KMS-11 (cell line): ENCODE measurements at regions not wholly inside any gene's neighbourhood (a gene's known extent, or its start where the extent isn't known, plus 50 kb on each side); places are given as distances from the start of the nearest gene placed in this dataset.

Experiments used
- H2AFZ ChIP-seq: fragments of 200-600 bp; sonication (generic); 2 replicates; pipeline ENCODE4 v1.6.1; 2016; ENCODE audit warnings: antibody characterized with exemption, mixed run types, low read depth
- H3K27ac ChIP-seq: fragments of 200-600 bp; sonication (generic); 2 replicates; pipeline ENCODE4 v1.6.1; 2016; ENCODE audit warnings: mild to moderate bottlenecking, mixed run types
- H3K27me3 ChIP-seq: fragments of 200-600 bp; sonication (generic); 2 replicates; pipeline ENCODE4 v1.6.1; 2017; ENCODE audit warnings: mild to moderate bottlenecking, low read depth, mixed run types, moderate library complexity; ENCODE audit not compliant: insufficient read depth
- H3K36me3 ChIP-seq: fragments of 200-600 bp; sonication (generic); 2 replicates; pipeline ENCODE4 v1.6.1; 2017; ENCODE audit warnings: mild to moderate bottlenecking, mixed run types; ENCODE audit not compliant: insufficient read depth
- H3K4me1 ChIP-seq: fragments of 200-600 bp; sonication (generic); 2 replicates; pipeline ENCODE4 v1.6.1; 2016; ENCODE audit warnings: mild to moderate bottlenecking, low read depth, mixed run types; ENCODE audit not compliant: poor library complexity, severe bottlenecking
- H3K4me2 ChIP-seq: fragments of 200-600 bp; sonication (generic); 2 replicates; pipeline ENCODE4 v1.7.0; 2016; ENCODE audit warnings: mild to moderate bottlenecking, mixed run types
- H3K4me3 ChIP-seq: fragments of 200-600 bp; sonication (generic); IDR thresholded peaks from 2 replicates; pipeline ENCODE4 v1.6.1; 2017; ENCODE audit warnings: low read depth, low read length, mixed read lengths; ENCODE audit not compliant: insufficient read depth
- H3K79me2 ChIP-seq: fragments of 200-600 bp; sonication (generic); 2 replicates; pipeline ENCODE4 v1.6.1; 2016; ENCODE audit warnings: low read depth, mixed run types; ENCODE audit not compliant: insufficient read depth
- H3K9ac ChIP-seq: fragments of 200-600 bp; sonication (generic); 2 replicates; pipeline ENCODE4 v1.6.1; 2016; ENCODE audit warnings: mild to moderate bottlenecking, mixed run types
- H4K20me1 ChIP-seq: fragments of 200-600 bp; sonication (generic); 2 replicates; pipeline ENCODE4 v1.6.1; 2016; ENCODE audit warnings: mild to moderate bottlenecking, mixed run types; ENCODE audit not compliant: insufficient read depth
- CTCF ChIP-seq: fragments of 200-600 bp; sonication (generic); conservative IDR thresholded peaks from 2 replicates; pipeline ENCODE4 v1.6.1; 2017; ENCODE audit warnings: low read depth, mild to moderate bottlenecking, antibody characterized with exemption, low read length, moderate library complexity, mixed read lengths

- TF ChIP-seq CTCF, result no peak
- Histone ChIP-seq H3K36me3 (no peaks in the 10 kb centered on the region), H3K27me3 (no peaks in the 10 kb centered on the region), H3K27ac (no peak overlapping the region), H2AFZ (no peak overlapping the region), H3K4me2 (no peak overlapping the region), H3K4me1 (no peaks in the 10 kb centered on the region), H3K4me3 (no peak overlapping the region), H4K20me1 (no peaks in the 10 kb centered on the region), H3K9ac (no peak overlapping the region), H3K79me2 (no peaks in the 10 kb centered on the region)
Observed at GRCh38 chr6:159513914-159514313, 179.1 kb downstream of the SOD2 start.

GRCh38 chr6:159513074-159513720, 179.8 kb downstream of the SOD2 start:
- no peak overlapping the region for H3K4me2 ChIP-seq
- H2AFZ ChIP-seq, result no peak overlapping the region

GRCh38 chr6:159512571-159512970, 180.5 kb downstream of the SOD2 start:
- H3K27me3 ChIP-seq, result no peaks in the 10 kb centered on the region
- TF ChIP-seq CTCF, result no peak
- no peaks in the 10 kb centered on the region for H3K4me1 ChIP-seq
- no peak overlapping the region for H3K4me3 ChIP-seq
- no peak overlapping the region for H3K9ac ChIP-seq
- H3K4me2 ChIP-seq, result no peak overlapping the region
- H2AFZ ChIP-seq, result no peak overlapping the region
- no peaks in the 10 kb centered on the region for H4K20me1 ChIP-seq
- H3K79me2 ChIP-seq, result no peaks in the 10 kb centered on the region
- H3K36me3 ChIP-seq, result no peaks in the 10 kb centered on the region
- no peak overlapping the region for H3K27ac ChIP-seq

More at GRCh38 chr6:159513074-159513720, 179.8 kb downstream of the SOD2 start:
- Histone ChIP-seq H3K4me1 (no peaks in the 10 kb centered on the region), H3K9ac (no peak overlapping the region), H3K36me3 (no peaks in the 10 kb centered on the region), H3K27me3 (no peaks in the 10 kb centered on the region), H3K27ac (no peak overlapping the region), H3K79me2 (no peaks in the 10 kb centered on the region), H3K4me3 (no peak overlapping the region), H4K20me1 (no peaks in the 10 kb centered on the region)
- no peak for TF ChIP-seq CTCF

- Histone ChIP-seq H4K20me1 (no peaks in the 10 kb centered on the region), H3K79me2 (no peaks in the 10 kb centered on the region), H3K4me2 (no peak overlapping the region), H3K9ac (no peak overlapping the region), H3K27ac (no peak overlapping the region), H2AFZ (no peak overlapping the region), H3K4me3 (no peak overlapping the region), H3K36me3 (no peaks in the 10 kb centered on the region), H3K4me1 (no peaks in the 10 kb centered on the region), H3K27me3 (no peaks in the 10 kb centered on the region)
- TF ChIP-seq CTCF, result no peak
Observed at GRCh38 chr6:159512104-159512503, 180.9 kb downstream of the SOD2 start.
